ENCODE measurements at regions not wholly inside any gene's neighbourhood (a gene's known extent, or its start where the extent isn't known, plus 50 kb on each side); places are given as distances from the start of the nearest gene placed in this dataset.

- TF ChIP-seq POLR2A (IDR thresholded peaks at IDR 0.05): no peak
- TF ChIP-seq, protein P1, sequence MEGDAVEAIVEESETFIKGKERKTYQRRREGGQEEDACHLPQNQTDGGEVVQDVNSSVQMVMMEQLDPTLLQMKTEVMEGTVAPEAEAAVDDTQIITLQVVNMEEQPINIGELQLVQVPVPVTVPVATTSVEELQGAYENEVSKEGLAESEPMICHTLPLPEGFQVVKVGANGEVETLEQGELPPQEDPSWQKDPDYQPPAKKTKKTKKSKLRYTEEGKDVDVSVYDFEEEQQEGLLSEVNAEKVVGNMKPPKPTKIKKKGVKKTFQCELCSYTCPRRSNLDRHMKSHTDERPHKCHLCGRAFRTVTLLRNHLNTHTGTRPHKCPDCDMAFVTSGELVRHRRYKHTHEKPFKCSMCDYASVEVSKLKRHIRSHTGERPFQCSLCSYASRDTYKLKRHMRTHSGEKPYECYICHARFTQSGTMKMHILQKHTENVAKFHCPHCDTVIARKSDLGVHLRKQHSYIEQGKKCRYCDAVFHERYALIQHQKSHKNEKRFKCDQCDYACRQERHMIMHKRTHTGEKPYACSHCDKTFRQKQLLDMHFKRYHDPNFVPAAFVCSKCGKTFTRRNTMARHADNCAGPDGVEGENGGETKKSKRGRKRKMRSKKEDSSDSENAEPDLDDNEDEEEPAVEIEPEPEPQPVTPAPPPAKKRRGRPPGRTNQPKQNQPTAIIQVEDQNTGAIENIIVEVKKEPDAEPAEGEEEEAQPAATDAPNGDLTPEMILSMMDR (IDR thresholded peaks at IDR 0.05): no peak
Measured at GRCh38 chr11:94254214-94254613, 50.2 kb upstream of the IZUMO1R start.

Data from lower leg skin (tissue), 3 donors.